BE2C (cell line): ENCODE measurements at regions not wholly inside any gene's neighbourhood (a gene's known extent, or its start where the extent isn't known, plus 50 kb on each side); places are given as distances from the start of the nearest gene placed in this dataset.

Source experiments
- DNase-seq: peaks from one replicate; pipeline ENCODE4 v3.0.0-alpha.2; 2020
- H3K27me3 ChIP-seq: fragments of 250-450 bp; sonication (Bioruptor Pico); 2 replicates; pipeline ENCODE4 v1.5.1; 2020; ENCODE audit warnings: mild to moderate bottlenecking
- H3K36me3 ChIP-seq: fragments of 250-450 bp; sonication (Bioruptor Pico); 2 replicates; pipeline ENCODE4 v1.5.1; 2020; ENCODE audit warnings: mild to moderate bottlenecking
- H3K4me1 ChIP-seq: fragments of 250-450 bp; sonication (Bioruptor Pico); 2 replicates; pipeline ENCODE4 v1.5.1; 2020
- H3K4me3 ChIP-seq: 2 replicates; pipeline ENCODE4 v1.5.1; 2011; ENCODE audit warnings: low read depth, low read length
- H3K9me3 ChIP-seq: fragments of 250-450 bp; sonication (Bioruptor Pico); 2 replicates; pipeline ENCODE4 v1.5.1; 2020
- CTCF ChIP-seq: IDR thresholded peaks from 2 replicates; pipeline ENCODE4 v1.5.1; 2012; ENCODE audit warnings: mild to moderate bottlenecking, low read depth, low read length

- Histone ChIP-seq H3K27me3 (no peaks in the 10 kb centered on the region), H3K4me3 (no peak overlapping the region), H3K4me1 (no peaks in the 10 kb centered on the region; the same call in 1 of the 2 replicates), H3K9me3 (no peaks in the 10 kb centered on the region), H3K36me3 (no peaks in the 10 kb centered on the region)
- no peak for TF ChIP-seq CTCF
- no peak for DNase-seq
Observed at GRCh38 chr1:116254776-116255175, 118.3 kb upstream of the ATP1A1 start.

GRCh38 chr1:116255486-116256285, 117.4 kb upstream of the ATP1A1 start:
- no peaks in the 10 kb centered on the region for H3K27me3 ChIP-seq
- no peaks in the 10 kb centered on the region; the same call in 1 of the 2 replicates for H3K4me1 ChIP-seq
- no peak for TF ChIP-seq CTCF
- H3K9me3 ChIP-seq, result no peaks in the 10 kb centered on the region
- DNase-seq, result no peak
- no peaks in the 10 kb centered on the region for H3K36me3 ChIP-seq
- no peak overlapping the region for H3K4me3 ChIP-seq

- H3K4me1 ChIP-seq, result no peaks in the 10 kb centered on the region; the same call in 1 of the 2 replicates
- no peak for DNase-seq
Observed at GRCh38 chr1:116256286-116256649, 116.8 kb upstream of the ATP1A1 start.

GRCh38 chr1:116256875-116257274, 116.2 kb upstream of the ATP1A1 start:
- Histone ChIP-seq H3K4me3 (no peak overlapping the region), H3K36me3 (no peaks in the 10 kb centered on the region), H3K4me1 (no peaks in the 10 kb centered on the region; the same call in 1 of the 2 replicates), H3K27me3 (no peaks in the 10 kb centered on the region), H3K9me3 (no peaks in the 10 kb centered on the region)
- no peak for DNase-seq
- no peak for TF ChIP-seq CTCF

More at GRCh38 chr1:116256286-116256649, 116.8 kb upstream of the ATP1A1 start:
- no peaks in the 10 kb centered on the region for H3K27me3 ChIP-seq
- no peaks in the 10 kb centered on the region for H3K9me3 ChIP-seq
- no peak overlapping the region for H3K4me3 ChIP-seq
- TF ChIP-seq CTCF, result no peak
- H3K36me3 ChIP-seq, result no peaks in the 10 kb centered on the region

GRCh38 chr1:116257341-116257767, 115.7 kb upstream of the ATP1A1 start:
- Histone ChIP-seq H3K4me1 (no peaks in the 10 kb centered on the region; the same call in 1 of the 2 replicates), H3K4me3 (no peak overlapping the region)
- TF ChIP-seq CTCF, result no peak

GRCh38 chr1:116257836-116258235, 115.2 kb upstream of the ATP1A1 start:
- H3K36me3 ChIP-seq, result no peaks in the 10 kb centered on the region
- H3K4me1 ChIP-seq, result no peaks in the 10 kb centered on the region; the same call in 1 of the 2 replicates
- no peak for TF ChIP-seq CTCF
- H3K9me3 ChIP-seq, result no peaks in the 10 kb centered on the region
- no peak overlapping the region for H3K4me3 ChIP-seq
- no peaks in the 10 kb centered on the region for H3K27me3 ChIP-seq
- DNase-seq, result no peak

More at GRCh38 chr1:116257341-116257767, 115.7 kb upstream of the ATP1A1 start:
- Histone ChIP-seq H3K27me3 (no peaks in the 10 kb centered on the region), H3K36me3 (no peaks in the 10 kb centered on the region), H3K9me3 (no peaks in the 10 kb centered on the region)
- no peak for DNase-seq
